AG09319 (cell line): ENCODE measurements at regions not wholly inside any gene's neighbourhood (a gene's known extent, or its start where the extent isn't known, plus 50 kb on each side); places are given as distances from the start of the nearest gene placed in this dataset.

ENCODE experiments used
- DNase-seq: peaks from one replicate; pipeline ENCODE4 v3.0.0-alpha.2; 2010; ENCODE audit warnings: low read depth; ENCODE audit errors: extremely low read depth
- TF ChIP-seq, protein P1 (sequence below): IDR thresholded peaks from 2 replicates; pipeline ENCODE4 v1.5.1; 2011; ENCODE audit warnings: low read depth, mild to moderate bottlenecking, inconsistent platforms, low read length, moderate library complexity

DNA sequence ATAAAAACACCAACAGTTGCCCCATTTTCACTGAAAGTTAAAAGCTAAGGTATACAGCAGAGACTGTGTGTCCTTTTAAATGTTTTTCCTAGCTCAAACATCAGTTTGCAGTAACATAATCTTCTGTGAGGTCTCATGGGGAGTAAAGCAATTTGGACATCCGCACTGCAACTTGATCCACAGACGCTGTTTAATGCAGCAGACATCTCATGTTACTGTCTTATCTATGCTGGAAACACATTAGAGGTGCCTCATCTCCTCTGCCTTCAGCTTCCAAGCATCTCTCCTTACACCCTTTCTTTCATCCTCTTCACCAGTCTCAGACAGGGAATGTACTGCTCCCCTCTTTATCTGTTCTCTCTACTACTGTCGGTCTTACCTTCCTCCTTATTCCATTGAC lies 53.7 kb upstream of the ATP11B start:
- peak; percentile 12 for DNase-seq
- TF ChIP-seq, protein P1, sequence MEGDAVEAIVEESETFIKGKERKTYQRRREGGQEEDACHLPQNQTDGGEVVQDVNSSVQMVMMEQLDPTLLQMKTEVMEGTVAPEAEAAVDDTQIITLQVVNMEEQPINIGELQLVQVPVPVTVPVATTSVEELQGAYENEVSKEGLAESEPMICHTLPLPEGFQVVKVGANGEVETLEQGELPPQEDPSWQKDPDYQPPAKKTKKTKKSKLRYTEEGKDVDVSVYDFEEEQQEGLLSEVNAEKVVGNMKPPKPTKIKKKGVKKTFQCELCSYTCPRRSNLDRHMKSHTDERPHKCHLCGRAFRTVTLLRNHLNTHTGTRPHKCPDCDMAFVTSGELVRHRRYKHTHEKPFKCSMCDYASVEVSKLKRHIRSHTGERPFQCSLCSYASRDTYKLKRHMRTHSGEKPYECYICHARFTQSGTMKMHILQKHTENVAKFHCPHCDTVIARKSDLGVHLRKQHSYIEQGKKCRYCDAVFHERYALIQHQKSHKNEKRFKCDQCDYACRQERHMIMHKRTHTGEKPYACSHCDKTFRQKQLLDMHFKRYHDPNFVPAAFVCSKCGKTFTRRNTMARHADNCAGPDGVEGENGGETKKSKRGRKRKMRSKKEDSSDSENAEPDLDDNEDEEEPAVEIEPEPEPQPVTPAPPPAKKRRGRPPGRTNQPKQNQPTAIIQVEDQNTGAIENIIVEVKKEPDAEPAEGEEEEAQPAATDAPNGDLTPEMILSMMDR: no peak

GRCh38 chr3:182740710-182741109 lies 52.6 kb upstream of the ATP11B start:
- no peak for DNase-seq

GRCh38 chr3:182741214-182741613 lies 52.1 kb upstream of the ATP11B start:
- TF ChIP-seq, protein P1: no peak
- no peak for DNase-seq

More at GRCh38 chr3:182740710-182741109, 52.6 kb upstream of the ATP11B start:
- TF ChIP-seq, protein P1: no peak
